ENCODE measurements at regions not wholly inside any gene's neighbourhood (a gene's known extent, or its start where the extent isn't known, plus 50 kb on each side); places are given as distances from the start of the nearest gene placed in this dataset.

DNA sequence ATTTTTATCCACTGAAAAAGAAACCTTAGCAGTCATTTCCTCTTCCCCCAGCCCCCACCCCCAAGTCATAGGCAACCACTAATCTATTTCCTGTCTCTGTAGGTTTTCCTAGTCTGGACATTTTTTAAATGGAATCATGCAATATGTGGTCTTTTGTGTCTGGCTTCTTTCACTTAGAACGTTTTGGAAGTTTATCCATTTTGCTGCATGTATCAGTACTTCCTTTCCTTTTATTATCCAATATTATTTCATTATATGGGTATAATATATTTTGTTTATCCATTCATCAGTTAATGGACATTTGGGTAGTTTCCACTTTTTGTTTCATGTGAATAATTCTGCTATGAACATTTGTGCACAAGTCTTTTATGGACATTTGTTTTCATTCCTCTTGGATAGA, 99.3 kb upstream of the BMP5 start:
- ATAC-seq: no peak
- peak; percentile 78 for TF ChIP-seq TCF4 (CRISPR knock-in tag; IDR thresholded peaks at IDR 0.05; ENCODE audit: borderline replicate concordance)
- TF ChIP-seq OSR1 (CRISPR knock-in tag; IDR thresholded peaks at IDR 0.05): no peak
- no peak for TF ChIP-seq PATZ1 (CRISPR knock-in tag; IDR thresholded peaks at IDR 0.05; ENCODE audit: borderline replicate concordance)
- no peak for TF ChIP-seq ESRRG (CRISPR knock-in tag; IDR thresholded peaks at IDR 0.05)
- TF ChIP-seq GLIS3 (CRISPR knock-in tag; IDR thresholded peaks at IDR 0.05): no peak
- no peak for TF ChIP-seq ZNF565 (CRISPR knock-in tag; conservative IDR thresholded peaks at IDR 0.05; ENCODE audit: low read depth)
- no peak for TF ChIP-seq POU6F1 (CRISPR knock-in tag; IDR thresholded peaks at IDR 0.05; ENCODE audit: borderline replicate concordance, low read depth)
- TF ChIP-seq ISL1 (CRISPR knock-in tag; IDR thresholded peaks at IDR 0.05): peak; percentile 73
- TF ChIP-seq SNAI2 (CRISPR knock-in tag; IDR thresholded peaks at IDR 0.05): no peak
- TF ChIP-seq BACH2 (CRISPR knock-in tag; IDR thresholded peaks at IDR 0.05; ENCODE audit: borderline replicate concordance): no peak
- TF ChIP-seq TSHZ2 (CRISPR knock-in tag; IDR thresholded peaks at IDR 0.05): 0 out of 2 replicates have a peak, but pooled peaks have one; percentile 53
- TF ChIP-seq ARNTL (CRISPR knock-in tag; IDR thresholded peaks at IDR 0.05; ENCODE audit: borderline replicate concordance, low read depth): no peak
- TF ChIP-seq CREB5 (CRISPR knock-in tag; IDR thresholded peaks at IDR 0.05; ENCODE audit: low read depth): no peak
- TF ChIP-seq TOX (CRISPR knock-in tag; IDR thresholded peaks at IDR 0.05; ENCODE audit: borderline replicate concordance): no peak
- no peak for TF ChIP-seq PPARA (CRISPR knock-in tag; IDR thresholded peaks at IDR 0.05; ENCODE audit: borderline replicate concordance)
- TF ChIP-seq ZNF70 (CRISPR knock-in tag; IDR thresholded peaks at IDR 0.05): no peak
- no peak for TF ChIP-seq ZC3H10 (CRISPR knock-in tag; IDR thresholded peaks at IDR 0.05)
- no peak for TF ChIP-seq RARB (CRISPR knock-in tag; IDR thresholded peaks at IDR 0.05)
- TF ChIP-seq, protein P1, sequence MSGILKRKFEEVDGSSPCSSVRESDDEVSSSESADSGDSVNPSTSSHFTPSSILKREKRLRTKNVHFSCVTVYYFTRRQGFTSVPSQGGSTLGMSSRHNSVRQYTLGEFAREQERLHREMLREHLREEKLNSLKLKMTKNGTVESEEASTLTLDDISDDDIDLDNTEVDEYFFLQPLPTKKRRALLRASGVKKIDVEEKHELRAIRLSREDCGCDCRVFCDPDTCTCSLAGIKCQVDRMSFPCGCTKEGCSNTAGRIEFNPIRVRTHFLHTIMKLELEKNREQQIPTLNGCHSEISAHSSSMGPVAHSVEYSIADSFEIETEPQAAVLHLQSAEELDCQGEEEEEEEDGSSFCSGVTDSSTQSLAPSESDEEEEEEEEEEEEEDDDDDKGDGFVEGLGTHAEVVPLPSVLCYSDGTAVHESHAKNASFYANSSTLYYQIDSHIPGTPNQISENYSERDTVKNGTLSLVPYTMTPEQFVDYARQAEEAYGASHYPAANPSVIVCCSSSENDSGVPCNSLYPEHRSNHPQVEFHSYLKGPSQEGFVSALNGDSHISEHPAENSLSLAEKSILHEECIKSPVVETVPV (CRISPR knock-in tag; IDR thresholded peaks at IDR 0.05): no peak
- no peak for TF ChIP-seq CSDC2 (CRISPR knock-in tag; IDR thresholded peaks at IDR 0.05)
- no peak for TF ChIP-seq ZFP3 (CRISPR knock-in tag; IDR thresholded peaks at IDR 0.05)
- no peak for TF ChIP-seq ZFP30 (CRISPR knock-in tag; IDR thresholded peaks at IDR 0.05)
- no peak for TF ChIP-seq ZNF8 (CRISPR knock-in tag; IDR thresholded peaks at IDR 0.05)

DNA sequence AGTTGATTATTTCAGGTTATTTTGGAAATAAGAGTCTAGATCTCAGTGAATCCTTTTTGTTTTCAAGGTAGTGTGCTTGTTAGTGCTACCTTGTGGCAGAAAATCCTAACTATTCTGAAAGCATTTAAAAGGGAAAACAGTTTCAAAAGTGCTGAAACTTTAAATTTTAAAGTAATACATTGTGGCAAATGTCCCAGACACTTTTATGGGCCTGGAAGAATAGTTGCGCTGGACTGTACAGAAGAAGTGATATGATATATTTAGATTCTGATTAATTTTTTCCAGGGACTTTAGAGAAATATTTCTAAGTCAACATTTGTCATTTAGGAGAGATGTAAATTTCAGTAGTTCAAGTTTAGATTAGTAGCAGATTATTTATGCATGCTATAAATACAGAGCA, 96.7 kb upstream of the BMP5 start:
- no peak for ATAC-seq
- TF ChIP-seq CREB5 (CRISPR knock-in tag; IDR thresholded peaks at IDR 0.05; ENCODE audit: low read depth) (no peak), PPARA (CRISPR knock-in tag; IDR thresholded peaks at IDR 0.05; ENCODE audit: borderline replicate concordance) (no peak), ZFP30 (CRISPR knock-in tag; IDR thresholded peaks at IDR 0.05) (no peak), CSDC2 (CRISPR knock-in tag; IDR thresholded peaks at IDR 0.05) (no peak), GLIS3 (CRISPR knock-in tag; IDR thresholded peaks at IDR 0.05) (no peak), BACH2 (CRISPR knock-in tag; IDR thresholded peaks at IDR 0.05; ENCODE audit: borderline replicate concordance) (no peak), ISL1 (CRISPR knock-in tag; IDR thresholded peaks at IDR 0.05) (no peak), ESRRG (CRISPR knock-in tag; IDR thresholded peaks at IDR 0.05) (no peak), ZNF70 (CRISPR knock-in tag; IDR thresholded peaks at IDR 0.05) (no peak)

Measured in SK-N-SH treated with all-trans-retinoic acid at 6 μM for 48 hours (cell line).